Ascending aorta (tissue), 2 donors: ENCODE measurements at regions not wholly inside any gene's neighbourhood (a gene's known extent, or its start where the extent isn't known, plus 50 kb on each side); places are given as distances from the start of the nearest gene placed in this dataset.

ENCODE experiments used
- DNase-seq, 2 donors: peaks; one replicate each; pipeline ENCODE4 v3.0.0-alpha.2; 2019; ENCODE audit warnings: low spot score in 2 of 2
- H3K27ac ChIP-seq, 2 donors: fragments of 200-600 bp; sonication (generic); one replicate each; pipeline ENCODE4 v1.5.1; 2016 to 2017; ENCODE audit warnings: mild to moderate bottlenecking in 1 of 2
- H3K27me3 ChIP-seq: fragments of 200-600 bp; sonication (generic); one replicate; pipeline ENCODE4 v1.5.1; 2017
- H3K36me3 ChIP-seq, 2 donors: fragments of 200-600 bp; sonication (generic); one replicate each; pipeline ENCODE4 v1.5.1; 2016
- H3K4me1 ChIP-seq, 2 donors: fragments of 200-600 bp; sonication (generic); one replicate each; pipeline ENCODE4 v1.5.1; 2016 to 2017; ENCODE audit warnings: mild to moderate bottlenecking in 1 of 2
- H3K4me3 ChIP-seq, 2 donors: fragments of 200-600 bp; sonication (generic); one replicate each; pipeline ENCODE4 v1.5.1; 2016 to 2017; ENCODE audit warnings: mild to moderate bottlenecking in 1 of 2
- H3K9me3 ChIP-seq, 2 donors: fragments of 200-600 bp; sonication (generic); one replicate each; pipeline ENCODE4 v1.5.1; 2016
- intact Hi-C: fragments of 100-400 bp; cut with DNase I; formaldehyde crosslinking; loops from one replicate; pipeline ENCODE4 v1.15.1; 2023
- TF ChIP-seq, protein P1 (sequence below), 3 experiments: fragments of 200-600 bp in 2 of 3; fragments of 450-650 bp in 1 of 3; sonication (generic) in 2 of 3; IDR thresholded peaks; one replicate each; pipeline ENCODE4 v1.5.1; 2016 to 2019; ENCODE audit warnings: antibody characterized with exemption in 3 of 3, mild to moderate bottlenecking in 1 of 3, moderate library complexity in 1 of 3

- no peaks in the 10 kb centered on the region for H3K4me1 ChIP-seq
These were observed 644.9 kb upstream of the FOXG1 start for GRCh38 chr14:28121512-28122297.

DNA sequence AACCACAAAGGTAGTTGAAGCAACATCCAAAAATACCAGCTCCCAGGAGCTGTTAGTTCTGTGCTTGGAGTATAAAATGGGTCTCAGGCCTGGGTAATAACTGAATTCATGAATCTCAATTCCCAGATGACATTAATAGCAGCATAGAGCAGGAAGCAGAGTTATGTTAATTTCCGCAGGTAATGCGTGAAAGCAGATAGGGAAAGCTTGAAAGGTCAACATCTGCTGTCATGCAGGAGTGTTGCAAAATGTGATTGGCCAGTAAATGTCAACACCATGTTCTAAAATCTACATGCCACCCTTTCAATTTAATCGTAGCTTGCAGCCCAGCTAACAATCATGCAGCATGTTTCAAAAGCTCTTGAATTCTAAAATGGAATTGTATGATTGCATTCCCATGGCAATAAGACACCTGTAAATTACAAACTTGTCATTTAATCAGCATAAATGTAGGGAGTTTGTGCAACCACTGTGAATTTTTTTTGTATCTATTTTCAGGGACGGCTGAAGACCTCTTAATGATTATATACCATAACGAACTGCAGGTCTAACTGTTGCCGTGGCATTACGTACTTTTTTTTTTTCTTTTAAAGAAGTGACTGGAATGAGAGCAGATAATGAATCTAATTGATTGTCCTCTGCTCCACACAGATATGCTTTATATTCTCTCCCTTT, 635.8 kb upstream of the FOXG1 start:
- no peaks in the 10 kb centered on the region for H3K36me3 ChIP-seq
- intact Hi-C loops, result no loop called here
- TF ChIP-seq, protein P1, sequence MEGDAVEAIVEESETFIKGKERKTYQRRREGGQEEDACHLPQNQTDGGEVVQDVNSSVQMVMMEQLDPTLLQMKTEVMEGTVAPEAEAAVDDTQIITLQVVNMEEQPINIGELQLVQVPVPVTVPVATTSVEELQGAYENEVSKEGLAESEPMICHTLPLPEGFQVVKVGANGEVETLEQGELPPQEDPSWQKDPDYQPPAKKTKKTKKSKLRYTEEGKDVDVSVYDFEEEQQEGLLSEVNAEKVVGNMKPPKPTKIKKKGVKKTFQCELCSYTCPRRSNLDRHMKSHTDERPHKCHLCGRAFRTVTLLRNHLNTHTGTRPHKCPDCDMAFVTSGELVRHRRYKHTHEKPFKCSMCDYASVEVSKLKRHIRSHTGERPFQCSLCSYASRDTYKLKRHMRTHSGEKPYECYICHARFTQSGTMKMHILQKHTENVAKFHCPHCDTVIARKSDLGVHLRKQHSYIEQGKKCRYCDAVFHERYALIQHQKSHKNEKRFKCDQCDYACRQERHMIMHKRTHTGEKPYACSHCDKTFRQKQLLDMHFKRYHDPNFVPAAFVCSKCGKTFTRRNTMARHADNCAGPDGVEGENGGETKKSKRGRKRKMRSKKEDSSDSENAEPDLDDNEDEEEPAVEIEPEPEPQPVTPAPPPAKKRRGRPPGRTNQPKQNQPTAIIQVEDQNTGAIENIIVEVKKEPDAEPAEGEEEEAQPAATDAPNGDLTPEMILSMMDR (IDR thresholded peaks at IDR 0.05), result no peak
- no peak overlapping the region for H3K27ac ChIP-seq
- no peaks in the 10 kb centered on the region for H3K27me3 ChIP-seq
- no peak for DNase-seq
- H3K4me3 ChIP-seq, result no peak overlapping the region
- H3K9me3 ChIP-seq, result no peaks in the 10 kb centered on the region
- H3K4me1 ChIP-seq, result no peaks in the 10 kb centered on the region

More at GRCh38 chr14:28121512-28122297, 644.9 kb upstream of the FOXG1 start:
- Histone ChIP-seq H3K27me3 (no peaks in the 10 kb centered on the region), H3K27ac (no peak overlapping the region), H3K9me3 (no peaks in the 10 kb centered on the region), H3K4me3 (no peak overlapping the region), H3K36me3 (no peaks in the 10 kb centered on the region)
- no peak for DNase-seq
- intact Hi-C loops, result no loop called here
- TF ChIP-seq, protein P1 (IDR thresholded peaks at IDR 0.05), result no peak

DNA sequence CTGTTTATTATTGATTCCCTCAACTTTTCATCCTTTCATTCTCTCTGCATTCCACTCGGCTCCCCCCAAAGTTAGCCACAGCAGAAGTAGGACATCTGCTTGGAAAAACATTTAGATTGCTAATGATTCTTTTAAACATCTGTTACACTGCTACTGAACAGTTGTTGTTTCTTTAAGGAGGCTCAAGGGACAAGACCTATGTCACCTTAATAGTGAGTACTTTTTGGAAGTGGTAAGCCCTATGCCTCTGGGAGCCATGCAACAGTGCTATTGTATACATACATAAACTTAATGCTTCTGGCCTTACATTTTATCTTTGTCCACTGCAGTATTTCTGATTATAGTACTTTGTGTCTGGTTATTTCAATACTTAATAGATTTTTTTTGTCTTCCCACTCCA, 628.2 kb upstream of the FOXG1 start:
- Histone ChIP-seq H3K27me3 (no peaks in the 10 kb centered on the region), H3K9me3 (no peaks in the 10 kb centered on the region), H3K4me3 (no peak overlapping the region), H3K4me1 (no peaks in the 10 kb centered on the region), H3K36me3 (no peaks in the 10 kb centered on the region), H3K27ac (no peak overlapping the region)
- DNase-seq, result no peak
- TF ChIP-seq, protein P1 (IDR thresholded peaks at IDR 0.05), result no peak
- intact Hi-C loops, result no loop called here

DNA sequence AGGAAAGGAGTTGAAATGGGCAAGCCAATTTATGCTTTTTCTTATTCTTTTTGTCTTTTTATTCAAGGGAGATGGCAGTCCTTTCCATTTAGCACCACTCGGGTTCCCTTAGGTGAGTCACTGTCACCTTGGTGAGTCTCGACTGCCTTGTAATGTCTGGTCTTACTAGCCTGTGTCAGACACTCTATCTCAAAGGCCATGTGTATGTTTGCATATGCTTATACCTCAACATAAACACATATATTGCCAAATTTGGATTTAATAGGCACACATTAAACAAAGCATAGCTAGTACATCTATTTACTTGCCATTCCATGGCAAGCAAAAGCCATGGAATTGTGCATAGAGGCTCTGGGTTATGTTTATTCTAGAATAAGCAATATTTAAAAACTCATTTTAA, 624.9 kb upstream of the FOXG1 start:
- Histone ChIP-seq H3K36me3 (no peaks in the 10 kb centered on the region), H3K27me3 (no peaks in the 10 kb centered on the region), H3K4me1 (no peaks in the 10 kb centered on the region), H3K4me3 (no peak overlapping the region), H3K27ac (no peak overlapping the region), H3K9me3 (no peaks in the 10 kb centered on the region)
- TF ChIP-seq, protein P1 (IDR thresholded peaks at IDR 0.05), result no peak
- no peak for DNase-seq
- intact Hi-C loops, result no loop called here

- Histone ChIP-seq H3K27ac (no peak overlapping the region), H3K36me3 (no peaks in the 10 kb centered on the region), H3K9me3 (no peaks in the 10 kb centered on the region), H3K4me3 (no peak overlapping the region), H3K4me1 (no peaks in the 10 kb centered on the region), H3K27me3 (no peaks in the 10 kb centered on the region)
- intact Hi-C loops, result no loop called here
- DNase-seq, result no peak
- TF ChIP-seq, protein P1 (IDR thresholded peaks at IDR 0.05), result no peak
These were observed 624.1 kb upstream of the FOXG1 start for GRCh38 chr14:28142400-28143015.
